Activated CD4-positive, alpha-beta T cell treated with anti-CD3 and anti-CD28 coated beads, Interleukin-10, Interleukin-2, amounts not matched to agents 100 ng/mL and 50 ng/mL, durations not matched to agents 16 hours and 8 hours (primary cell): ENCODE measurements at regions not wholly inside any gene's neighbourhood (a gene's known extent, or its start where the extent isn't known, plus 50 kb on each side); places are given as distances from the start of the nearest gene placed in this dataset.
A peak's percentile ranks its signal among the peaks of the same experiment; 100 is the strongest.
"Not testable (repeated sequence)": the region's sequence is repeated elsewhere in the genome, so short reads cannot be mapped to it uniquely, and the experiment has no call there.

Experiments used
- DNase-seq: peaks from one replicate; pipeline ENCODE4 v3.0.0-alpha.2; 2020

DNA sequence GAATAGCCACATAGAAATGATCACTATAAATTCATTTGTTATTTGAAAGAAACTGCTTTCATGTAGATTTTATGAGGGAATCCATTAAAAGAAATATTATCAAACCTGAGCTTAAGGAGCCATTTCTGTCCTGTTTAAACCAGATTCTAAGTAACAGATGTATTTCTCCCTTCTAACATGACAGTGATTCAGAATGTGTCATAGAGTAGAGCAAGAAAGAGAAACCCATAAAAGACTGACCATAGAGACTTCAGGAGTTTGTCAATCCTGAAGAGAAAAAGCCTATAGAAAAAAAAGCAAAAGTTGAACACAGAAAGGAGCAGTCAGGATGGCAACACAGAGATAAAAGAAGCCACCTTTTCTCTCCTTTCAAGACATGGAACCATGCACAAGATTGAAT, 390.6 kb downstream of the PRIM2 start:
- DNase-seq, result not testable (repeated sequence)

DNA sequence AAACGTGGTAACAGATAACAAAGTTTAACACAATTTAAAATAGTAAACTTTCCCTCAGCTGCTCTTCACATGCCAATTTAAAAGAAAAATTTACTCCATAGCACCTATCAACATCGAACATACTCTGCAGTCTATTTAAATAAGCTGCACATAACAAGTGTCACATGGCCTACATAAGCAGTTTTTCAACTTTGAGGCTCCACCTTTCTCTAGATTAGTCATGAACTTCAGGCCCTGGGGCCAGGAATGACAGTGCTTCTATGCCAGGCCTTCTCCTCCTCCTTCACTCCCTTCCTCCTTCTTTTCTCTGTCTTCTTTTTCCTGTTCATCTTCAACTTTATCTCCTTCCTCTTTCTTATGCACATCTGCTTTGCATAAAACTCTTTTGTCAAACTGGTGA, 405.1 kb downstream of the PRIM2 start:
- DNase-seq, result peak; percentile 6

GRCh38 chr6:57723815-57724401, 406.5 kb downstream of the PRIM2 start:
- not testable (repeated sequence) for DNase-seq

DNA sequence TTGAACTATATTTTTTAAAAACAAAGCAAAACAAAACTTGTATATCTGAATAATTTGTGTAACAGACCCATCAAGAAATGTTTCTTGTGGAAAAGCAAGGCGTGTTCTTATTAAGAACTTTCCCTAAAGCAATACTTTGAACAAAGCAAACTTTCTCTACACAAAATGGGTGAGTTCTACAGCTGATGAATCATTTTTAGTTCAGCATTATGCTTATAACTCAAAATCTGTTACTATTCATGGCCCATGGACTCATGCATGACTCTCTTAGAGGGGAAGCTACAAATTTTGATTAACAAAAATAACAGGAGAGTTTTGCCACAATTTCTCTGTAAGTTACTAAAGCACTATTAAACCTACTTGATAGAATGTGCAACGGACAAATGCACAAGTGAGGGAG, 412.0 kb downstream of the PRIM2 start:
- not testable (repeated sequence) for DNase-seq

DNA sequence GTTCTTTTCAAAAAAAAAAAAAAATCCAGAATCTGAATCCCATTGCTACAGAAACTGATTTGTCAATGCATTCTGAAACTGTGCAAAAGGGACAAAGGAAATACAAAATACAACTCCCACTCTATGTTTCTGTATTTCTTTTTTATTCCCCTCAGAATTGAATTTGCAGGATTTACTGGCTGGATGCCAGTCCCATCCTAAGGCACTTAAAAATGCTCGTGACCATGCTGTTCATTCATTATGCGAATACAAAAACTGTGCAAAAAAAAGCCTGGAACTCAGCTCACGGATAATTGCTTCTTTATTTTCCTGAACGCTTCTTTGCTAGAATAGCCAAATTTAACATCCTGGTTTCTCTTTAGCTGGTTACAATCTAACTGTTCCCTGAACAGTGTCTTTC, 413.3 kb downstream of the PRIM2 start:
- not testable (repeated sequence) for DNase-seq

- not testable (repeated sequence) for DNase-seq
Observed at GRCh38 chr6:57747716-57748115, 430.3 kb downstream of the PRIM2 start.

- not testable (repeated sequence) for DNase-seq
Observed at GRCh38 chr6:57759850-57760249, 442.4 kb downstream of the PRIM2 start.

DNA sequence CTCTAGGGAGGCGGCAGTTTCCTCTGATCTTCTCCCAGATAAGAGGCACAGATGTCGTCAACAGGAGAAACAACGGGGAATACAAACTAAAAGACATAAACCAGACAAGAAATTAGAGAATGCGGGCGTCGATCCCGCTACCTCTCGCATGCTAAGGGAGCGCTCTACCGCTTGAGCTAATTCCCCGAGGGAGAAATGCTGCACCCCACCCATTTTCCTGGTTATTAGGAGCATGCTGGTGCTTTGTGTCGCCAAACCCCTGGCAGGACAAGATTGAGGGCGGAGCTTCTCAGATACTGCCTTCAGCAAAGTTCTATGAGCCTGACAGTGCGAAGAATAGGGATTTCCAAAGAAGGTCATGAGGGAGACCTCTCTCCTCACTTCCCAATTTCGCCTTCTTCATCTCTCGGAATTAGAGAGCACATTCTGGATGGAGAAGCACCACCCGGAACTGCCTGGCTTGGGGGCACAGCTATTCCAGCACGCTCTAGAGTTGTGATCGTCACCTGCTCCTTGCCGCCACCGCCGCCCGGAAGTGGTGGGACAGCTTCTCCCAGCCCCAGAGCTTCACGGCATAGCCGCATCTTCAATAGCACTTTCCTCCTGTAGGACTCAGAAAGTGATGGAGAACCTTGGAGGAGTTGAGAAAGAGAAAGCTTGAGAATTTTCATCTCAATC, 475.4 kb downstream of the PRIM2 start:
- DNase-seq, result not testable (repeated sequence)

DNA sequence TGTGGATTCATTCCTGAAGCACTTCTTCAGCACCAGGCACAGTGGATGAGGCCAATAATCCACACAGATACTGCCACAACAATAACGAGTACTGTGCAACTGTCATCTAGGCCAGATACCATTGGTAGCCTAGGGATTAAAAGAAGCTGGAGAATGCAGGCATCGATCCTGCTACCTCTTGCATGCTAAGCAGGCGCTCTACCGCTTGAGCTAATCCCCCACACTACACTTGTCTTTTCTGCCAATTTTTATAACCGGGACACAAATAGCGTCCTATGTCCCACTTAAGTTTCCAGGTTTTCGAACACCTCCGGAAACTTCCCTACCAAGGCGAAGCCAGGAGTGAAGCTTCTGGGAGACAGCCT, 475.9 kb downstream of the PRIM2 start:
- peak; percentile 9 for DNase-seq

DNA sequence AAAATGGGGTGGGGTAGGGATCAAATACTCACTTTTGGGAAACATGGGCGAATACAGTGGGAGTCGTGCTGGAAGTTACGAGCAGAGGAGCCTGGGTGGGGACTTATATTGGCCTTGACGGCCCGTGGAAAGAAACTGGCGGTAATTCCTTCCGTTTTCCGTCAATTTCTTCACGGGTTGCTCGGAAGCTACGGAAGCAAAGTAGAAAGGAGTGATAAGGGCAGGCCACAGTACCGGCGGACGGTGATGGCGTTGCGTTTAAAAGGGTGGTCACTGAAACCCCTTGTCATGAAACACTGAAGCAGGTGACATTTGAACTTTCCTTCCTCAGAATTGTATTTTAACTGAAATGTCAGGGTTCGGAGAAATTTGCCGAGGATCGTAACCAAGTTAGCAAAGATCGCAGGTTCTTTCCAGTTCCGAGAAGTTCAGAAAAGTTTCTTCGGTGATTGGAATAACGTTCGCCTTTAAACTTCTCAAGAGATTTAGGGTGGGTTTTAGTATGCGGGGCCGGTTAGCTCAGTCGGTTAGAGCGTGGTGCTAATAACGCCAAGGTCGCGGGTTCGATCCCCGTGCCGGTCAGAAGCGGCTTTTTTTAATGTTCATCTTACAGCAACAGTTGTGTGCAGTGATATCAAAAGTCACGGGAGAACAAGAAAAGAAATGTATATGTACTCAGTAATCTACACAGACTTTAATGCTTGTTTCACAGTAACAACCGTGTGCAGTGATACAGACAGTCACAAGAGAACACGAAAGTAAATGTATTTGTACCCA, 482.5 kb downstream of the PRIM2 start:
- DNase-seq, result peak; percentile 37

GRCh38 chr6:57808581-57808980, 491.2 kb downstream of the PRIM2 start:
- not testable (repeated sequence) for DNase-seq

- not testable (repeated sequence) for DNase-seq
Observed at GRCh38 chr6:57809454-57809853, 492.0 kb downstream of the PRIM2 start.

GRCh38 chr6:57813271-57814075, 496.0 kb downstream of the PRIM2 start:
- DNase-seq, result peak; percentile 8

DNA sequence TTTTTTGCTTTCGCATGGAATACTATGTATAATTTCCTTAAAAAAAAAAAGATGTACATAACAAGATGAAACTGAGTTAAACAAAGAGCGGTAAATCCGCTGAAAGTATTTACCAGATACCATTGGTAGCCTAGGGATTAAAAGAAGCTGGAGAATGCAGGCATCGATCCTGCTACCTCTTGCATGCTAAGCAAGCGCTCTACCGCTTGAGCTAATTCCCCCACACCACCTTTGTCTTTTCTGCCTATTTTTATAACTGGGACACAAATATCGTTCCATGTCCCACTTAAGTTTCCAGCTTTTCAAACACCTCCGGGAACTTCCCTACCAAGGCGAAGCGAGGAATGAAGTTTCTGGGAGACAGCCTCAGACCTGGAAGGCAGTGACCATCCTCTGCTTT, 498.4 kb downstream of the PRIM2 start:
- DNase-seq, result not testable (repeated sequence)

- not testable (repeated sequence) for DNase-seq
Observed at GRCh38 chr6:57821325-57821724, 503.9 kb downstream of the PRIM2 start.

- DNase-seq, result not testable (repeated sequence)
Observed at GRCh38 chr6:57822448-57822847, 505.0 kb downstream of the PRIM2 start.

DNA sequence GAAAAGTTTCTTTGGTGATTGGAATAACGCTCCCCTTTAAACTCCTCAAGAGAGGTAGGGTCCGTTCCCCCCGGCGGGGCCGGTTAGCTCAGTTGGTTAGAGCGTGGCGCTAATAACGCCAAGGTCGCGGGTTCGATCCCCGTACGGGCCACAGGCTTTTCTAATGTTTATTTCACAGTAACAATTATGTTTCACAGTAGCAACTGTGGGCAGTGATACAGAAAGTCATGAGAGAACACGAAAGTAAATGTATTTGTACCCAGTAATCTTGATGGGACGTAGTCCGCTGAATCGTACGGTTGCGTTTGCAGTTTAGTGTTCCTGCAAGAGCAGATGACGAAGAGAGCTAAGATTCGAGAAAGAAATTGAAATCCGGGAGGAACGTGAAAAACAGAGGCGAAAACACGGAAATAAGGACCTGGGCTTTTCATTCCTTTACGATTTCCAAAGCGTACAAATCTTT, 505.5 kb downstream of the PRIM2 start:
- DNase-seq, result peak; percentile 14

DNA sequence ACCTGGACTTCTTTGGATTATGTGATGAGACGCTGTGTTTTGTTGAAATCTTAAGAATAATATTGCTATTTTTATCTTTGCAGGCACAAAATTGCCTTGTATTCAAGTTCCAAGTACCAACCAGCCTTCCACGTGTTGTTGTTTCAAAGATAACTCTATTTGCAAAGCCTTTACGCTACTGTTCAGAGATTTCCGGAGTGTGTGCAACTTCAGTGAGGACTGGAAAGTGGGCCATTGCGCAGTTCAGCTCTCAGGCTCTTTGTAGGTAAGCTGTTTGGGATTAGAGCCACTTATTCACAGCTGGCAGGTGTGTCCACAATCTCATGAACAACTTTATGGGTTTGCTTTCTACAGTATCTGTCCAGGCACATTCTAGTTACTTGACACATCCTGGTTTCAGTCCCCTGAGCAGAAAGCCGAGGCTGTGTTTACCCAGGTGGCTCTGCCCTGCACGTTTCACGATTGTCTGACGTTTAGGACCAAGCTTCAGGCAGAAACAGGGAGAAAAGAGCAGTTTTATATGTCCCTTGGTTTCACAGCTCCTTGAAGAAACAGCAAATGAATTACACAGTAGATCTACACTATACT, 520.3 kb downstream of the PRIM2 start:
- DNase-seq, result not testable (repeated sequence)

GRCh38 chr6:57841551-57841950, 524.1 kb downstream of the PRIM2 start:
- not testable (repeated sequence) for DNase-seq

- DNase-seq, result not testable (repeated sequence)
Observed at GRCh38 chr6:57853745-57854407, 536.4 kb downstream of the PRIM2 start.

DNA sequence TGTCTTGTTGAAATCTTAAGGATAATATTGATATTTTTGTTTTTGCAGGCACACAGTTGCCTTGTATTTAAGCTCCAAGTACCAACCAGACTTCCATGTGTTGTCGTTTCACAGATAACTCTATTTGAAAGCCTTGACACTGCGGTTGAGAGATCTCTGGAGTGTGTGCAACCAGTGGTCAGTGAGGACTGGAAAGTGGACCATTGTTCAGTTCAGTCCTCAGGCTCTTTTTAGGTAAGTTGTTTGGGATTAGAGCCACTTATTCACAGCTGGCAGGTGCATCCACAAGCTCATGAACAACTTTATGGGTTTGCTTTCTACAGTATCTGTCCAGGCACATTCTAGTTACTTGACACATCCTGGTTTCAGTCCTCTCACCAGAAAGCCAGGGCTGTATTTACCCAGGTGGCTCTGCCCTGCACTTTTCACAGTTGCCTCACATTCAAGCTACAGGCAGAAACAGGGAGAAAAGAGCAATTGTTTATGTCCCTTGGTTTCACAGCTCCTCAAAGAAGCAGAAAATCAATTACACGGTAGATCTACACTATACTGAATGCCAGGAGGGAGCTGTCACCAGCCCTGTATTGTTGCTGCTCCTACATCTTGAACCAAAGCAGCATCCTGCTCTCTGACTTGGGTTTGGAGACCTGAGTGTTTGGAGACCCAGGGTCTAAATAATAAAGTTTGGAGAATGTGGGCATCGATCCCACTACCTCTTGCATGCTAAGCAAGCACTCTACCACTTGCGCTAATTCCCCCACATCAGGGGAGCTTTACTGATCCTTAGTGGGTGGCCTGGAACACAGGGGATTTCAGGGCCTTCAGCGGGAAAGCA, 543.3 kb downstream of the PRIM2 start:
- not testable (repeated sequence) for DNase-seq
